ENCODE measurements at regions not wholly inside any gene's neighbourhood (a gene's known extent, or its start where the extent isn't known, plus 50 kb on each side); places are given as distances from the start of the nearest gene placed in this dataset.
A peak's percentile ranks its signal among the peaks of the same experiment; 100 is the strongest.

DNA sequence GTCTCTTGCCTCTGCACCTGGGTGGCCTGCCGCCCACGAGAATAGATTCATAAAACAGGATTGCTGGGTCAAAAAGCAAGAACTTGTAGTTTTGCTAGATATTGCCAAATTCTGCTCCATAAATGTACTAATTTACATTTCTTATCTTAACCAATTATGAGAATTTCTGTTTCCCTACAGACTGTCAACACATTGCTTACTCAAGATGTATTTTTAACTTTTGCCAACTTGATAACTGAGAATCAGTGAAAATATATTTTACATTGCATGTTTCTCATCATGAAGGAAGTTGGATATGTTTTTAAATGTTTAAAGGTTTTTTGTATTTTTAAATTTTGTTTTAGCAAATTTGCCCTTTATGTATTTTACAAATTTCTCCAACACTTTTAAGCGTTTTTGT, 664.8 kb downstream of the MMUT start:
- Mint-ChIP-seq H3K4me1 (no peaks in the 10 kb centered on the region), H3K36me3 (no peaks in the 10 kb centered on the region), H3K27ac (no peak overlapping the region), H3K4me3 (no peak overlapping the region), H3K27me3 (no peaks in the 10 kb centered on the region), H3K9me3 (peaks cover 0 to 10% (median 1%) of the 10 kb centered on the region in 8 donors)
- H3K27me3 ChIP-seq (ENCODE audit: insufficient read depth, low read length), result no peaks in the 10 kb centered on the region
- H3K36me3 ChIP-seq (ENCODE audit: insufficient read depth, low read length), result no peaks in the 10 kb centered on the region
- ChIA-PET CTCF (ENCODE audit: partially characterized antibody) (no interaction called here), POLR2A (ENCODE audit: partially characterized antibody) (no interaction called here)
- no peak overlapping the region for H3K27ac ChIP-seq (ENCODE audit: low read depth, low read length)
- H3K4me3 ChIP-seq (ENCODE audit: low read length in 2 of 2), result no peak overlapping the region
- intact Hi-C loops (cut with micrococcal nuclease), result no loop called here
- peaks cover 0 to 4% of the 10 kb centered on the region in 2 donors for H3K9me3 ChIP-seq (ENCODE audit: control insufficient read depth in 1 of 2, low read length in 2 of 2)
- DNase-seq, result no peak
- no peaks in the 10 kb centered on the region for H3K4me1 ChIP-seq (ENCODE audit: insufficient read depth, low read length)

- DNase-seq, result no peak
- POLR2A ChIA-PET (ENCODE audit: partially characterized antibody), result no interaction called here
- Mint-ChIP-seq H3K9me3 (peaks cover 0 to 9% (median 5%) of the 10 kb centered on the region in 8 donors), H3K4me1 (no peaks in the 10 kb centered on the region), H3K27ac (no peak overlapping the region), H3K4me3 (no peak overlapping the region), H3K36me3 (no peaks in the 10 kb centered on the region), H3K27me3 (no peaks in the 10 kb centered on the region)
- Histone ChIP-seq H3K36me3 (ENCODE audit: insufficient read depth, low read length) (no peaks in the 10 kb centered on the region), H3K27me3 (ENCODE audit: insufficient read depth, low read length) (no peaks in the 10 kb centered on the region), H3K4me1 (ENCODE audit: insufficient read depth, low read length) (no peaks in the 10 kb centered on the region), H3K27ac (ENCODE audit: low read depth, low read length) (no peak overlapping the region), H3K4me3 (ENCODE audit: low read length in 2 of 2) (no peak overlapping the region), H3K9me3 (ENCODE audit: control insufficient read depth in 1 of 2, low read length in 2 of 2) (no peaks in the 10 kb centered on the region)
- intact Hi-C loops (cut with micrococcal nuclease), result no loop called here
- CTCF ChIA-PET (ENCODE audit: partially characterized antibody), result no interaction called here
These were observed 671.2 kb upstream of the PTCHD4 start for GRCh38 chr6:48782225-48782624.

- POLR2A ChIA-PET (ENCODE audit: partially characterized antibody), result no interaction called here
- Mint-ChIP-seq H3K4me3 (no peak overlapping the region), H3K9me3 (peaks cover 0 to 8% (median 4%) of the 10 kb centered on the region in 8 donors), H3K27ac (no peak overlapping the region), H3K27me3 (no peaks in the 10 kb centered on the region), H3K4me1 (no peaks in the 10 kb centered on the region), H3K36me3 (no peaks in the 10 kb centered on the region)
- peak in 1 of 5 donors; percentile 30 for DNase-seq
- intact Hi-C loops (cut with micrococcal nuclease), result no loop called here
- CTCF ChIA-PET (ENCODE audit: partially characterized antibody), result no interaction called here
- Histone ChIP-seq H3K9me3 (ENCODE audit: control insufficient read depth in 1 of 2, low read length in 2 of 2) (no peaks in the 10 kb centered on the region), H3K36me3 (ENCODE audit: insufficient read depth, low read length) (no peaks in the 10 kb centered on the region), H3K27ac (ENCODE audit: low read depth, low read length) (no peak overlapping the region), H3K27me3 (ENCODE audit: insufficient read depth, low read length) (no peaks in the 10 kb centered on the region), H3K4me1 (ENCODE audit: insufficient read depth, low read length) (no peaks in the 10 kb centered on the region), H3K4me3 (ENCODE audit: low read length in 2 of 2) (no peak overlapping the region)
These were observed 666.4 kb upstream of the PTCHD4 start for GRCh38 chr6:48777411-48777810.

DNA sequence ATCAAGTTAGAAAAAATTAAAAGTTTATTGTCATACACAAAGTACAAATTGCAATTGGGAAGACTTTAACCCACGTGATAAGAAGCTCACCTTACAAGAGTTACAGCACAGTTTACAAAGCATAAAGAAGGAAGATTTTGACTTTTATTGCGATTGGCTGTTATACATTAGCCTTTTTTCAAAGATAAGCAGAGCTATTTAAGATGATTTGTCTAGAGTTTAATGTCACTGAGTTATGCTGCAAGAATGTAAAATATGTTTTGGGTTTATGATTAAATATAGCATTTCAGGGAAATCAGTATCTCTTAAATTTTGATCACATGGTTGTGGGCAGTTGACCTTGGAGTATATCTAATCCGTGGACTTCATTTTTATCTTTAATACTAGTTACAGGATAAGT, 664.2 kb upstream of the PTCHD4 start:
- ChIA-PET POLR2A (ENCODE audit: partially characterized antibody) (no interaction called here), CTCF (ENCODE audit: partially characterized antibody) (no interaction called here)
- Histone ChIP-seq H3K27me3 (ENCODE audit: insufficient read depth, low read length) (no peaks in the 10 kb centered on the region), H3K9me3 (ENCODE audit: control insufficient read depth in 1 of 2, low read length in 2 of 2) (no peaks in the 10 kb centered on the region), H3K4me1 (ENCODE audit: insufficient read depth, low read length) (no peaks in the 10 kb centered on the region), H3K4me3 (ENCODE audit: low read length in 2 of 2) (no peak overlapping the region), H3K36me3 (ENCODE audit: insufficient read depth, low read length) (no peaks in the 10 kb centered on the region), H3K27ac (ENCODE audit: low read depth, low read length) (no peak overlapping the region)
- Mint-ChIP-seq H3K4me3 (no peak overlapping the region), H3K36me3 (no peaks in the 10 kb centered on the region), H3K27ac (no peak overlapping the region), H3K27me3 (no peaks in the 10 kb centered on the region), H3K9me3 (peaks cover 0 to 9% (median 2%) of the 10 kb centered on the region in 8 donors), H3K4me1 (no peaks in the 10 kb centered on the region)
- intact Hi-C loops (cut with micrococcal nuclease), result no loop called here
- DNase-seq, result no peak

- Histone ChIP-seq H3K27me3 (ENCODE audit: insufficient read depth, low read length) (no peaks in the 10 kb centered on the region), H3K27ac (ENCODE audit: low read depth, low read length) (no peak overlapping the region), H3K4me1 (ENCODE audit: insufficient read depth, low read length) (no peaks in the 10 kb centered on the region), H3K9me3 (ENCODE audit: control insufficient read depth in 1 of 2, low read length in 2 of 2) (no peaks in the 10 kb centered on the region), H3K4me3 (ENCODE audit: low read length in 2 of 2) (no peak overlapping the region), H3K36me3 (ENCODE audit: insufficient read depth, low read length) (no peaks in the 10 kb centered on the region)
- Mint-ChIP-seq H3K4me1 (no peaks in the 10 kb centered on the region), H3K27ac (no peak overlapping the region), H3K9me3 (peaks cover 0 to 9% (median 1%) of the 10 kb centered on the region in 8 donors), H3K4me3 (no peak overlapping the region), H3K36me3 (no peaks in the 10 kb centered on the region), H3K27me3 (no peaks in the 10 kb centered on the region)
- ChIA-PET CTCF (ENCODE audit: partially characterized antibody) (no interaction called here), POLR2A (ENCODE audit: partially characterized antibody) (no interaction called here)
- DNase-seq, result no peak
- intact Hi-C loops (cut with micrococcal nuclease), result no loop called here
These were observed 663.3 kb upstream of the PTCHD4 start for GRCh38 chr6:48774276-48774675.

GRCh38 chr6:48766349-48766748, 655.4 kb upstream of the PTCHD4 start:
- ChIA-PET CTCF (ENCODE audit: partially characterized antibody) (no interaction called here), POLR2A (ENCODE audit: partially characterized antibody) (no interaction called here)
- no peaks in the 10 kb centered on the region for H3K36me3 ChIP-seq (ENCODE audit: insufficient read depth, low read length)
- no peaks in the 10 kb centered on the region for H3K27me3 ChIP-seq (ENCODE audit: insufficient read depth, low read length)
- DNase-seq, result no peak
- intact Hi-C loops (cut with micrococcal nuclease), result no loop called here
- no peak overlapping the region for H3K4me3 ChIP-seq (ENCODE audit: low read length in 2 of 2)
- no peak overlapping the region for H3K27ac ChIP-seq (ENCODE audit: low read depth, low read length)
- Mint-ChIP-seq H3K27ac (no peak overlapping the region), H3K4me3 (no peak overlapping the region), H3K36me3 (no peaks in the 10 kb centered on the region), H3K27me3 (no peaks in the 10 kb centered on the region), H3K9me3 (peaks cover 0 to 9% (median 2%) of the 10 kb centered on the region in 8 donors), H3K4me1 (no peaks in the 10 kb centered on the region)
- no peaks in the 10 kb centered on the region for H3K9me3 ChIP-seq (ENCODE audit: control insufficient read depth in 1 of 2, low read length in 2 of 2)
- H3K4me1 ChIP-seq (ENCODE audit: insufficient read depth, low read length), result no peaks in the 10 kb centered on the region

DNA sequence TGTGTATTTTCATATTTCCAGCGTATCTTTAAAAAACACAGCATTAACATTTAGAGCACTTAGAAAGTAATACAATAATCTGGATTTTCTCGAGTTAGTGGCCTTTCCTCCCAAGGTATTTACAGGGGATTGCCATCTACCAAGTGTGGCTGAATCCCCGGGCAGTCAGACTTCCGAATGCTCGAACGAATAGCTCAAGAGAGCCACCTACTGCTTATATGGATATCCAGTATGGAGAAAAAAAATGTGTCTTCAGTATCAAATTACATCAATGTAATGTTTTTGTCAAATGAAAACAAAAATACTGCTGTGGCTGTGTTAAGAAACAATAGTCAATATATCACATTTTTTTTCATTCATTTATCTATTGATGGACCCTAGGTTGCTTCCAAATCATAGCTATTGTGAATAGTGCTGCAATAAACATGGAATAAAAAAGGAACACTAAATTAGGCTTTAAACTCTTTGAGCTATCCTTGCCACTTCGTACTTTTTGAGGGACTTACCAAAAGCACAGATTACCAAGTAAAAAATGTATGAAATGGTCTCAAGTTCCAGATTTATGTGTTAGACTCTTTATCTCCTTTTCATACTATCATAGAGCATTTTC, 654.5 kb upstream of the PTCHD4 start:
- Histone ChIP-seq H3K4me3 (ENCODE audit: low read length in 2 of 2) (no peak overlapping the region), H3K9me3 (ENCODE audit: control insufficient read depth in 1 of 2, low read length in 2 of 2) (no peaks in the 10 kb centered on the region), H3K4me1 (ENCODE audit: insufficient read depth, low read length) (no peaks in the 10 kb centered on the region), H3K27me3 (ENCODE audit: insufficient read depth, low read length) (no peaks in the 10 kb centered on the region), H3K27ac (ENCODE audit: low read depth, low read length) (no peak overlapping the region), H3K36me3 (ENCODE audit: insufficient read depth, low read length) (no peaks in the 10 kb centered on the region)
- DNase-seq, result no peak
- no peaks in the 10 kb centered on the region for H3K27me3 Mint-ChIP-seq
- ChIA-PET POLR2A (ENCODE audit: partially characterized antibody) (no interaction called here), CTCF (ENCODE audit: partially characterized antibody) (no interaction called here)
- peaks cover 0 to 9% (median 2%) of the 10 kb centered on the region in 8 donors for H3K9me3 Mint-ChIP-seq
- intact Hi-C loops (cut with micrococcal nuclease), result no loop called here
- no peaks in the 10 kb centered on the region for H3K4me1 Mint-ChIP-seq
- no peak overlapping the region for H3K27ac Mint-ChIP-seq
- no peak overlapping the region for H3K4me3 Mint-ChIP-seq
- H3K36me3 Mint-ChIP-seq, result no peaks in the 10 kb centered on the region
